ENCODE measurements at regions not wholly inside any gene's neighbourhood (a gene's known extent, or its start where the extent isn't known, plus 50 kb on each side); places are given as distances from the start of the nearest gene placed in this dataset.
"Not testable (repeated sequence)": the region's sequence is repeated elsewhere in the genome, so short reads cannot be mapped to it uniquely, and the experiment has no call there.

DNA sequence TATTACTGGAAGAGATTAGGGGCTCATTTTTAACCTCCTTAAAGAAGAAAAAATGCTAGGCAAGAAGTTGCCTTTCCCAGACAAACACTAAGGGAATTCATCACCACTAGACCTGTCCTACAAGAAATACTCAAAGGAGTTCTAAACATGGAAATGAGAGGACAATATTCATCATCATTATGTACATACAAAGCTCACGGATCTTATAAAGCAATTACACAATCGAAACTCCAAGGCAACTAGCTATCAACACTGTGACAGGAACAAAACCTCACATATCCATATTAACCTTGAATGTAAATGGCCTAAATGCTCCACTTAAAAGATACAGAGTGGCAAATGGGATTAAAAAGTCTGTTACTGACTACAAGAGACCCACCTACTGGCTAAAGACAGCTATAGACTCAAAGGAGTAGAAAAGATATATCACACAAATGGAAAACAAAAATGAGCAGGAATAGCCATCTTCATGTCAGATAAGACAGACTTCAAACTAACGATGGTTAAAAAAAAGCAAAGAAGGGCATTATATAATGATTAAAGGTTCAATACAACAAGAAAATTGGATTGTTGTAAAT lies 246.6 kb downstream of the ADRA2A start:
- Histone ChIP-seq H4K91ac (ENCODE audit: insufficient read length, low read depth, low read length) (no peak overlapping the region), H3K27me3 (ENCODE audit: insufficient read depth, low read length) (no peaks in the 10 kb centered on the region), H2AFZ (ENCODE audit: low read length) (no peak overlapping the region), H4K8ac (replicated peaks; ENCODE audit: insufficient read length, low read depth, low read length) (no peak overlapping the region), H3K56ac (ENCODE audit: insufficient read length, low read depth, low read length) (no peak overlapping the region), H3K4me1 (ENCODE audit: insufficient read depth, low read length) (no peaks in the 10 kb centered on the region), H3K23me2 (ENCODE audit: insufficient read length, low read depth, low read length, poor library complexity, severe bottlenecking) (no peaks in the 10 kb centered on the region), H3T11ph (ENCODE audit: low read length) (no peak overlapping the region), H3K18ac (ENCODE audit: insufficient read length, low read depth, low read length) (no peak overlapping the region), H3K4ac (ENCODE audit: low read depth, low read length) (no peak overlapping the region), H2BK120ac (ENCODE audit: low read depth, low read length, poor library complexity, severe bottlenecking) (no peak overlapping the region), H3K9me3 (ENCODE audit: control insufficient read depth, low read depth, low read length) (no peaks in the 10 kb centered on the region), H2BK20ac (ENCODE audit: low read depth, low read length, poor library complexity, severe bottlenecking) (no peak overlapping the region), H3K23ac (ENCODE audit: insufficient read length, low read depth, low read length) (no peak overlapping the region), H3K79me1 (ENCODE audit: insufficient read depth, low read depth, low read length, poor library complexity, severe bottlenecking) (no peaks in the 10 kb centered on the region), H2AK5ac (ENCODE audit: insufficient read length, low read length) (no peak overlapping the region), H4K20me1 (ENCODE audit: control insufficient read depth, insufficient read depth, insufficient read length) (no peaks in the 10 kb centered on the region), H2BK12ac (ENCODE audit: insufficient read length, low read depth, low read length) (no peak overlapping the region), H3K79me2 (ENCODE audit: insufficient read depth, low read length) (no peaks in the 10 kb centered on the region), H3K14ac (ENCODE audit: insufficient read depth, low read length) (no peak overlapping the region), H4K5ac (ENCODE audit: insufficient read length, low read depth, low read length) (no peak overlapping the region), H2BK5ac (ENCODE audit: insufficient read length, low read length) (no peak overlapping the region), H3K27ac (ENCODE audit: insufficient read length, low read depth, low read length) (no peak overlapping the region), H3K9ac (ENCODE audit: extremely low read depth, insufficient read length, low read length) (no peak overlapping the region), H3K4me2 (ENCODE audit: insufficient read depth, insufficient read length, low read length) (no peak overlapping the region), H2BK15ac (ENCODE audit: low read depth, low read length) (no peak overlapping the region)
- no peak overlapping the region for H3K27ac Mint-ChIP-seq
- peaks cover 0 to 2% of the 10 kb centered on the region in 2 experiments; a peak in 1 of 4 replicates for H3K4me1 Mint-ChIP-seq
- DNase-seq = no peak
- TF ChIP-seq, protein P1, sequence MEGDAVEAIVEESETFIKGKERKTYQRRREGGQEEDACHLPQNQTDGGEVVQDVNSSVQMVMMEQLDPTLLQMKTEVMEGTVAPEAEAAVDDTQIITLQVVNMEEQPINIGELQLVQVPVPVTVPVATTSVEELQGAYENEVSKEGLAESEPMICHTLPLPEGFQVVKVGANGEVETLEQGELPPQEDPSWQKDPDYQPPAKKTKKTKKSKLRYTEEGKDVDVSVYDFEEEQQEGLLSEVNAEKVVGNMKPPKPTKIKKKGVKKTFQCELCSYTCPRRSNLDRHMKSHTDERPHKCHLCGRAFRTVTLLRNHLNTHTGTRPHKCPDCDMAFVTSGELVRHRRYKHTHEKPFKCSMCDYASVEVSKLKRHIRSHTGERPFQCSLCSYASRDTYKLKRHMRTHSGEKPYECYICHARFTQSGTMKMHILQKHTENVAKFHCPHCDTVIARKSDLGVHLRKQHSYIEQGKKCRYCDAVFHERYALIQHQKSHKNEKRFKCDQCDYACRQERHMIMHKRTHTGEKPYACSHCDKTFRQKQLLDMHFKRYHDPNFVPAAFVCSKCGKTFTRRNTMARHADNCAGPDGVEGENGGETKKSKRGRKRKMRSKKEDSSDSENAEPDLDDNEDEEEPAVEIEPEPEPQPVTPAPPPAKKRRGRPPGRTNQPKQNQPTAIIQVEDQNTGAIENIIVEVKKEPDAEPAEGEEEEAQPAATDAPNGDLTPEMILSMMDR (conservative IDR thresholded peaks at IDR 0.05) = peak; percentile 53
- peaks cover 0 to 7% of the 10 kb centered on the region in 2 experiments; a peak in 2 of 5 replicates for H3K9me3 Mint-ChIP-seq
- no CpG with 5 or more reads among the region's 3 CpGs for WGBS (ENCODE audit: extremely low coverage, insufficient read length, low lambda C conversion rate)
- H3K27me3 Mint-ChIP-seq (ENCODE audit: low read depth) = peaks cover 3% of the 10 kb centered on the region; the same call in 1 of the 2 replicates
- H3K4me3 Mint-ChIP-seq = no peak overlapping the region
- no peaks in the 10 kb centered on the region for H3K36me3 Mint-ChIP-seq (ENCODE audit: insufficient read depth in 1 of 3, low read depth in 3 of 3)

DNA sequence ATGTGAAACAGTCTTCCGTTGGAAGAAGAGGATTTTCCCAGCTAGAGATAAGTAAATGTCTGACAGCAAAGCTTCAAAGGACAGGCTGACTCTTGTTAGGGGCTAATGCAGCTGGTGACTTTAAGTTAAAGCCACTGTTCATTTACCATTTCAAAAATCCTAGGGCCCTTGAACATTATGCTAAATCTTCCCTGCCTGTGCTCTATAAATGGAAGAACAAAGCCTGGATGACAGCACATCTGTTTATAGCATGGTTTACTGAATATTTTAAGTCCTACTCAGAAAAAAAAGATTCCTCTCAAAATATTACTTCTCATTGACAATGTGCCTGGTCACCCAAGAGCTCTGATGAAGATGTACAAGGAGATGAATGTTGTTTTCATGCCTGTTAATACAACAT lies 255.3 kb downstream of the ADRA2A start:
- H2BK120ac ChIP-seq (ENCODE audit: low read depth, low read length, poor library complexity, severe bottlenecking); H3K79me1 ChIP-seq (ENCODE audit: insufficient read depth, low read depth, low read length, poor library complexity, severe bottlenecking); H3K9me3 ChIP-seq (ENCODE audit: control insufficient read depth, low read depth, low read length); H4K91ac ChIP-seq (ENCODE audit: insufficient read length, low read depth, low read length); H3K4me2 ChIP-seq (ENCODE audit: insufficient read depth, insufficient read length, low read length); H3K4me1 ChIP-seq (ENCODE audit: insufficient read depth, low read length); H3K79me2 ChIP-seq (ENCODE audit: insufficient read depth, low read length); H3K14ac ChIP-seq (ENCODE audit: insufficient read depth, low read length); H3K27me3 Mint-ChIP-seq (ENCODE audit: low read depth); H3K23ac ChIP-seq (ENCODE audit: insufficient read length, low read depth, low read length); H3K27me3 ChIP-seq (ENCODE audit: insufficient read depth, low read length); H3K4me3 Mint-ChIP-seq; H3T11ph ChIP-seq (ENCODE audit: low read length); H2AFZ ChIP-seq (ENCODE audit: low read length); H2BK20ac ChIP-seq (ENCODE audit: low read depth, low read length, poor library complexity, severe bottlenecking); H2BK12ac ChIP-seq (ENCODE audit: insufficient read length, low read depth, low read length); H3K27ac Mint-ChIP-seq; H2BK5ac ChIP-seq (ENCODE audit: insufficient read length, low read length); DNase-seq; H4K20me1 ChIP-seq (ENCODE audit: control insufficient read depth, insufficient read depth, insufficient read length); H2BK15ac ChIP-seq (ENCODE audit: low read depth, low read length); H3K56ac ChIP-seq (ENCODE audit: insufficient read length, low read depth, low read length); H3K27ac ChIP-seq (ENCODE audit: insufficient read length, low read depth, low read length); H3K4ac ChIP-seq (ENCODE audit: low read depth, low read length); H4K5ac ChIP-seq (ENCODE audit: insufficient read length, low read depth, low read length); H3K18ac ChIP-seq (ENCODE audit: insufficient read length, low read depth, low read length); H3K9ac ChIP-seq (ENCODE audit: extremely low read depth, insufficient read length, low read length); H2AK5ac ChIP-seq (ENCODE audit: insufficient read length, low read length); H3K23me2 ChIP-seq (ENCODE audit: insufficient read length, low read depth, low read length, poor library complexity, severe bottlenecking); H3K4me1 Mint-ChIP-seq; H4K8ac ChIP-seq (replicated peaks; ENCODE audit: insufficient read length, low read depth, low read length): not testable (repeated sequence)
- H3K9me3 Mint-ChIP-seq = peaks cover 9 to 20% of the 10 kb centered on the region in 2 experiments
- H3K36me3 Mint-ChIP-seq (ENCODE audit: insufficient read depth in 1 of 3, low read depth in 3 of 3) = peaks cover 0 to 14% (median 7%) of the 10 kb centered on the region in 3 experiments; a peak in 4 of 7 replicates
- no CpG with 5 or more reads among the region's 1 CpG for WGBS (ENCODE audit: extremely low coverage, insufficient read length, low lambda C conversion rate)
